ENCODE measurements at regions not wholly inside any gene's neighbourhood (a gene's known extent, or its start where the extent isn't known, plus 50 kb on each side); places are given as distances from the start of the nearest gene placed in this dataset.

DNA sequence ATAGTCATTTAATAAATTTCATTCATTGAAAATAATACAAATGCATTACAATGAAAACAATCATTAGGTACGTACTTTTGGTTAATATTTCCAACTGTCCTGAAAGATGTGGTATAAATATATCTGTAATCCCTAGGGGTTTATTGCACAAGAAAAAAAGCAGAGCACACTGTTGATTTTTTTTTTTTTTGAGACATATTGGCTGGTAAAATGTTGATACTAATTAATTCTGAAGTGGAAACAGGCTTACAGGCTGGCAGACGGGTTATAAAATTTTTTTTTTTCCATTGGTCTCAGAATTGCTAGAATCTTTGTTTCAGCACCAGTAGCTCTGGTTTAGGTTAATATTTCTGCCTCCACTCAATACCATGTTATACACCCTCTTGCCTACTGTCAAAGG lies 193.6 kb downstream of the MAP2K6 start:
- TF ChIP-seq EZH2 (IDR thresholded peaks at IDR 0.05; ENCODE audit: insufficient read depth, poor library complexity, severe bottlenecking) (no peak), EZH2phosphoT487 (IDR thresholded peaks at IDR 0.05; ENCODE audit: insufficient read depth, low read depth) (no peak)

Measured in GM23248 (cell line).